Activated T-helper 1 cell treated with anti-CD3 and anti-CD28 coated beads, Interleukin-2, amount 50 U/mL, for 16 hours (primary cell): ENCODE measurements at regions not wholly inside any gene's neighbourhood (a gene's known extent, or its start where the extent isn't known, plus 50 kb on each side); places are given as distances from the start of the nearest gene placed in this dataset.

ENCODE experiments used
- DNase-seq, 2 donors: peaks; one replicate each; pipeline ENCODE4 v3.0.0-alpha.2; 2020; ENCODE audit warnings: low read depth in 1 of 2, low spot score in 1 of 2

DNA sequence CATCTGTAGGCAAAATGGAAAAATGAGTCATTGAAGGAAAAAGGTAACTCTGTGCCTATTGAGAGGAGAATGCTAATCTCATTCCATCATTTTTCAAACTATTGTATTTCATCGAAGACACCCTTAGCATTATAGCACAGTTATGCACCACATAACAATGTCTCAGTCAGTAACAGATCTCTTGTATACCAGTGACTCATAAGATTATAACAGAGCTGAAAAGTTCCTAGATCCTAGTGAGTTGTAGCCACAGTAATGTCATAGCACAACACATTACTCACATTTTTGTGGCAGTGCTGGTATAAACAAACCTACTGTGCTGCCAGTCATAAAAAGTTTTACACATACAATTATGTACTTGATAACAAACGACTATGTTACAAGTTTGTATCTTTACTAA lies 1077.6 kb downstream of the DIAPH3 start:
- no peak for DNase-seq

DNA sequence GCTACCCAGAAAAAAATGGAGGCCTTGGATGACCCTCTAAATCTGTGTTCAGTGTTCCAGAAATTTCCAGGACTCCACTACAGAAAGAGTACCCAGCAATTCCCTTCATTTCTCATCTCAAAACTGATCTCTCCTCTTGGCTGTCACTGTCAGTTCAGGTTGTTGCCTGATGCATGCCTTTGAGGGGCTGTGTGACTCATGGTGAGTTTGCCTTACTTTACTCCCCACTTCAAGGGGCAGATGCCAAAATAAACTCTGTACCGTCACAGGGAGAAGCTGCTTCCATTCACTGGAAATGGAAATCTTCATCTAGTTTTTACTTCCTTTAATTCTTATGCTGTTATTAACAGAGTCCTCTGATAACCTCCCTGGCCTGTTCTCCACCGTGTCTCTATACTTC lies 1075.0 kb downstream of the DIAPH3 start:
- DNase-seq, result no peak

DNA sequence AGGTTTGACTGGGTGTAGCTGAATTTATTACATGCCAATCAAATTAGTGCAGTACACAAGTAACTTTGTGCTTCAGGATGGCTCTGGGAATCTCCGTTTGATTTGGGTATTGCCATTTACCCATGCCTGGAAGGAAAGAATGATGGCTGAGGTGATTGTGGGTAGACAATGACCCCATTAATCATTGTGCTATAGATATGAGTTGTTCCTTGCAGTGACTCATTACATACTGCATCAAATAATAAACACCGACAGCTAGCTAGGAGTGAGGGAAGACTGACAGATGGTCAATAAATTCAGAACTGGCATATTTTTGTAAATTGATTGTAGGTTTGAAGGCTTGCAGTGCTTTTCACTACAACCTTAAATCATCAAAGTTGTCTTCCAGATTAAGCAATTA lies 1069.5 kb downstream of the DIAPH3 start:
- no peak for DNase-seq

DNA sequence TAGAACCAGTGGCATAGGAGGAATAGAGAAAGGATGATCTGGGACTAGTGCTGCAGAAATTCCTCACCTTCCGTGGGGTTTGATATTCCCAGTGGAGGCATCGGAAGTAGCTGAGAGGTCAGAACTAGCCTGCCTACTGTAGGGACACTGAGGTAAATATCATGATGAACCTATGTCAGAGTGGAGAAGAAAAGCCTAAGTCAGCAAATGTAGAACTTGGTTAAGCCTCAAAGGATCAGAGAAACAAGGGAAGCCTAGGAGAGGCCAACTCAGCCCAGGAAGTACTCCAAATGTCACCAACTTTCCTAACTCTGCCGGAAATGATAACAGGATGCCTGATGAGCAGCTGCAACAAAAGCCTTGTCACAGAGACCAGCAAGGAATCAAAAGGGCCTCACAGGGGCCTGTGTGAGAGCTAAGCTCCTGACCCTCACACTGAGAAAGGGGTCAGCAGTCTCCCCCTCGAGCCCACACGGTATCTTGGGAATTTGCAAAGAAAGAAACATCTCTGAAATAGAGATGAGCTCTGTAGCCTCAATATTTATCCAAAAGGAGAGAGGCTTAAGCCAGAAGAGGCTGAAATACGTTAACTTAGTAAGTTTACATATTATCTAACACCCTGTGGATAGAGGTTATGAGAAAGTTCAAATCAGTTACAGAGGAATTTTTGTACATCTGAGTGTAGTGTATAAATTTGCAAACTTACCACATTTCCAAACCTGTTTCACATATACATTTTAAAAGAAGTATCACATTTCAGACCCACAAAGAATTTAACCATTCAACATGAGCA lies 1064.3 kb downstream of the DIAPH3 start:
- no peak for DNase-seq

DNA sequence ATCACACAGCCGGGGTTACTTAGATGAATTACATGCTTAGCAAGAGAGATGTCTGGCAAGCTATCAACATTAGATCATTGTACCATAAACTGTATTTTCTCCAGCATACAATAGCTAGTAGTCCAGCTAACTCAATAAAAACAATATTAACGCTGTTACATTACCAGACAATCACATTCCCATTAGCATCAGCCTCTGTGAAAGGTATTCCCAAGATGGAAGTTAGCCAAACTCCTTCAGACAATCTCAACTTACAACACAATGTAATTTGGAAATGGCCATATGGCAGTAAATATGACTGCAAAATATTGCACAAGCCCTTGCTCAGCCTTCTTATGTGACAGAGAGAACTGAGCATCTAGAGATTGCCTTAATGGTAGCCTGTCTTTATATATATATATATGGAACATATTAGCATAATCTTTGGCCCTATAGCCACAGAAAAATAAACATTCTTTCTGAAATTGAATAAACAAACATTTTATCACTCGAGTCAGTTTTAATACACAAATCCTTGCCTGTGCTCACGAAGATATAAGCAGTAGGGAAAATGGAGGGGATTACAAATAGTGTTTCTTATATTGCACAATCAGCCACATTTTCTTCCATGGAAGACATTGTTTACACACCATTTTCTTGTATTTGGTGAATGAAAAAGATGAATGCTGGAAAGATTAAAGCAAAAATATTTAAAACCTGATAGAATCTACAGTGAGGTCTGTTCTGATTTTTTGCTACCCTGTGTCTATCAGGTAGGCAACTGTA lies 1060.5 kb downstream of the DIAPH3 start:
- DNase-seq, result no peak

DNA sequence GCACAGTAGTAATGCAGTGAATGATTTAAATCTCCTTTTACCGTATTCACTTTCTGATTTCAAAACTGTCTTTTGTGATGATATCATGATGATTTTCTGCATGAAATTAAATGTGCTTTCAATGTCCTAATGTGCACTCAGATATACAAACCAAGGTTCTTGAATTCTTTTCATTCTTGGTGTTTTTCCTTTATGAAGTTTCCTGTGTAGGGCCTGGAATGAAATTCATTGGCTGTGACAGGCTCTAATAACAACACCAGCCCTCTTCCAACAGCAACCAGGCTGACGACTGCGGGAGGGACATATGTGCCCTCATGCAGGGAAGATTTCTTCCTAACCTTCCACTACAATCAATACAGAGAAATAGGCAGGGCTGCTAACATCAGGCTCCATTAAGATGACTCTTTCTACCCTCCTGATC lies 1052.0 kb downstream of the DIAPH3 start:
- DNase-seq, result no peak

DNA sequence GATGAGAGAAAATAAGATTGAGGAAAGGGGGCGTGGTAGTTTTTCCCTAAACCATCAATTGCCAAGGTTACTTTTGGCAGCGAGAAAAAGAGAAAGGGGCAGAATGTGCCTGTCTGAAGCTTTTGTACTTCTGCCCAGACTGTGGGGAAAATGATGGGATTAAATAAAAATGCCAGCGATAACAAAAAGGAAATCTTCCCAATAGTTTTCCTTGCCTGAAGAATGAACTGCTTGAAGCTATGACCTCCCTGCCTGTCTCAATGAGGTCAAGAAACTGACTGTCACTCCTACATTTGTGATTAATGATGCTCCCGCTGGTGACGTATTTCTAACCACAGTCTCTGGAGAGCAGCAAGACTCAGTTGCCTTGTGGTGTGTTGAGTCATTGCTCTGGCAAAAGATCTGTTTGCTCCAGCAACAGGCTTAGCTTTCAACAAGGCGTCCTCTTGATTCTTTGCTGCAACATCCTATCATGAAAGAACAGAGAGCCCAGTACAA lies 1051.5 kb downstream of the DIAPH3 start:
- no peak for DNase-seq

DNA sequence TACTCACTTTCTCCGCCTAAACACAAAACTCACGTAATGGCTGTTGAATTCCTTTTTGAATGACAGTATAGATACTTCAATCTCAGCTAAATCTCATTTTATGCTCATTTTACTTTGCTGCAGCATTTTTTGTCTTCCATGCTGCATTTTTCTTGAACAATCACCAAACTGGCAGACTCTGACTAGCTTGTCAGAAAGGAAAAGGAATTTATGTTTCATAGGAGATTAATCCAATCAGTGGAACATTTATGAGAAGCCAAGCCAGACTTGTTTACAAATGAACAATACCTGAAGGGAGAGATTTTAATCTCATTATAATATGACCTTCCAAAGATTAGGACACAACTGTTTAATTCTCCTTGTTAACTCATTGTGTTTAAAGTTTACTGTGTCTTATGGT lies 1044.3 kb downstream of the DIAPH3 start:
- DNase-seq, result no peak

DNA sequence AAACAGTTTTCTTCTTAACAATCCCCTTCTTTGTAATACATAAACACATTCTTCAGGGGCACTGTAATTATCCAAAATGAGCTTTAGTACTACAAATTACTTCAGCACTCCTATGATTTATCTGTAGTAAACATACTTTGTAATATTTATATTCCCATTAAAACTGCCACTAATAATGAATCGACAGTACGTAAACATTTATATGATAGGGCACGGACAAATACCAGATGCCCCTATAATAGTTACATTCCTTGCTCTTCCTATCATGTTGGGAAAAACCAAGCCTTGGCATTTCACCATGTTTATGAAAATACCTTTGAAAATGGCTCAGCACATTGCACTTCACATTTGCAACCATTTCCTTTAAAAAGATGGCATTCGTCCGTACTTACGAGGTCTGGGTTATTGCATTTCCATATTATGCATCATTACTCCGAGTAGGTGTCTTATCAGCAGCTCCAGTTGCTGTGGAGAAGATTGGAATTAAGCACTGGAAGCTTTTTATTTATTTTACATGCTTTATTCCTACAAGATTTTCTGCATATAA lies 1043.4 kb downstream of the DIAPH3 start:
- no peak for DNase-seq

DNA sequence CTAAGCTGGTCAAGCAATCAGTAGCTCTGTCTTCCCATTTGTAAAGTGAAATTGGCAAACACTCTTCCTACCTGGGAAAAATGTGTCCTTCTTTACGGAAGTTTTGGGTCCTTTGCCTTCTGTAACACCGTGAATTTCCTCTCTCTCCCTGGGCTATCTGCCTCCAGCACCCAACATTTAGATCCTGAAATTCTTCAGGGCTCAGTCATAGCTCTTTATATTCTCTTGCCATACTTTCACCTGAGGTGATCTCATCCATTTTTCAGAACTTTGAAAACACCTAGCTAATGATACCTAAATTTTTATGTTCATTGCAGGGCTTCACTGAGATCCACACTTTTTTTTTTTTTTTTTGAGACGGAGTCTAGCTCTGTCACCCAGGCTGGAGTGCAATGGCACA lies 1042.2 kb downstream of the DIAPH3 start:
- DNase-seq, result no peak

DNA sequence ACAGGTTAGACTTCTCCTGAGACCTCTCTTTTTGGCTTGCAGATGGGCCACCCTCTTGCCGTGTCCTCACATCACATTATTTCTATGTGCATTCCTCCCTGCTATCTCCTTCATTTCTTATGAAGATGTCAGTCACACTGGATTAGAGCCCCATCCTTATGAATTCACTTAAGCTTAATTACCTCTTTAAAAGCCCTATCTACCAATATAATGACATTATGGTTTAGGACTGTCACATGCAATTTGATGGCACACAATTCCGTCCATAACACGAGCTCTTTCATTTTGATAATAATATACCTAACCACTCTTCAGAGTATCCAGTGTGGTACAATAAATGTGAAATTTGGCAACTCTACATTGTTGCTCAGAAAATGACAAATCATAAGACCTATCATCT lies 1037.3 kb downstream of the DIAPH3 start:
- DNase-seq, result no peak

DNA sequence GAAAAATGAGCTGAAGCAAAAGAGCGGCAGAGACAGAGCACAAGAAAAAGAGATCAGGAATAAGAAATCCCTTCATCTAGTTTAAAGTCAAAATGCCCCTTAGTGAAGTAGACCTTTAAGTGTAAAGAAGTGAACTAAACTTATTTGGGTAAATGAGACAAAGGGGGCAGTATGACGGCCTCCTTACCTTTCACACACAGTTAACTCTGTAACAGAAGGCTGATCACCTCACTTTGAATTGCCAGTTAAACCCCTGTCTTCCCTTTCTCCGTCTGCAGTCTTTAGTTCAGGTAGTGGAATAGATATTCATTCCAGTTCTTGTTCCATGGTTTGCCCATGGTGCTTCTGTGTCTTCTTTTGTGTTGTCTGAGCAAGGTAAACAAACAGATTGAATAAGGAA lies 1029.8 kb downstream of the DIAPH3 start:
- DNase-seq, result no peak

DNA sequence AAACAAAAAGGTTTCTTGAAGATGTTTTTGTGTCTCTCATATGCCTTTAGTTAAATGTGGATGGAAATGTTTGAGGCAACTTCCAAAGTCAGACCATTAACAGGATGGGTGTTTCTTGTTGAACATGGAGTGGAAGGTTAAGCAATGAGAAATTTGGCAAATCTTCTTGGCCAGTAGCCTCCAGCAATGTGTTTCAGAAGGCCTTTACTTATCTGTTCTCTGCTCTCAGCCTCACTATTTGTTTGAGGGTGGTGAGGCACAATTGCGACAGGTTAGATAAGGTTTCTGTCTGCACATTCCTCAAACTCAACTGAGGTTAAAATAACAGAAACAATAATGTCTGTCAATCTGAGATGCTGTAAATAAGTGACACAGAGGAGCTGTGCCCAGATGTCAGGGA lies 1019.0 kb downstream of the DIAPH3 start:
- no peak for DNase-seq

DNA sequence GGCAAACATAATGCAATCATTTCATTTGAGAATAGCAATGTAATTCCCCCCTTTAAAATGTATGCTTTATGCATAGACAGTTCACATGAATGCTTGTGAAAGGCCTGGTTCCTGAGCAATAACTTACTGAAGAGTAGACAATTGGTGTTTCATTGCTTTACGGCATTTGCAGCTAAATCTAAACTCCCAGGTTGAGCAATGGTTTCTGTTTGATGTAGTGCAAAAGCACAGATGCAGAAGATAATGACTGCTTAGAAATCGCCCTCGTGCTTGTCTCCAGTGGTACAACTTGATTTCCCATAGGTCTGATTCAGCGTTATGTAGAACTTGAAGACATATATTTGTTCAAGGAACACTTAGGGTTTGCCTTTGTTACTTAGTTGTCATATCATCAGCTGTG lies 1018.3 kb downstream of the DIAPH3 start:
- no peak for DNase-seq

DNA sequence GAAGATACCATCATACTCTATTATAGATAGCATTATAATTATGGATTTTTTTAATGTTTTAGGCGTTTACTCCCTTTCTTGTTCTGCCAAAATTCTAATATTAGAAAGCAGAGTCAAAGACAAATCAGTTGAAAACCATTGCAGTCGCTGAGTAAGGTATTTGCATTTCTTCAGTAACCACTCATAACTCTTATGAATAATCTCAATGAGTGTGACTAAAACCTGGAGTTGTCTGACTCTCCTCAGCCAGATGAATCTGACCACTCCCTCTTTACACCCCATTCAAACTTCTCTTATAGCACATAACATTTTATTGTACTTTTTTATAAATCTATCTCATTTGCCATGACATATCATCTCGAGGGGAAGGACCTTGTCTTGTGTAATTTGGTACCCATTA lies 1006.5 kb downstream of the DIAPH3 start:
- DNase-seq, result no peak

DNA sequence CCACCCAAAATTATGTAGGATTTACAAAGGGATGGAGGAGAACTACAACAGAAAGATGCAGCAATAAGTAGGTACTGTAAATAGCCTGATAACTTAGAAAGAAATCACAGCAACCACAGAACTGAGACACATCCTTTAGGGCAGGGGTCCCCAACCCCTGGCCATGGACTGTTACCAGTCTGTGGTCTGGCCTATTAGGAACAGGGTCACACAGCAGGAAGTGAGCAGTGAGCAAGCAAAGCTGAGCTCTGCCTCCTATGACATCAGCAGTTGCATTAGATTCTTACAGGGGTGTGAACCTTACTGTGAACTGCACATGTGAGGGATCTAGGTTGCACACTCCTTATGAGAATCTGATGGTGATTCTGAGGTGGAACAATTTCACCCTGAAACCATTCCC lies 997.6 kb downstream of the DIAPH3 start:
- DNase-seq, result no peak

DNA sequence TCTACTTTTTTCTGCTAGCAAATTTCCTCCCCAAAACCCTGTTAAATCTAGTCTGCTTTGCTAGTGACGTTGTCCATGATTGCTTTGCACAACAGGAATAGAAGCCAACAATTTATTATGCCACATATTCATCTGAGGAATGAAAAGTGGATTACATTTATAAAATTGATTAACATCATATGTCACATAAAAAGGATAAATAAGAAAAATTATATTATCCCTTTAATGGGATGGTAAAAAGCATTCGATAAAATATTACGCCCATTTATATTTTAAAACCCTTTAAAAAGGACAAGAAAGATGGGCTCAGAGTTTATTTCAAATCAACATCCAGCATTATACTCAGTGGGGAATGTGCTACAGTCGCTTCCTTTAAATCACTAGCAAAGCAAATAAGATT lies 991.7 kb downstream of the DIAPH3 start:
- DNase-seq, result no peak

DNA sequence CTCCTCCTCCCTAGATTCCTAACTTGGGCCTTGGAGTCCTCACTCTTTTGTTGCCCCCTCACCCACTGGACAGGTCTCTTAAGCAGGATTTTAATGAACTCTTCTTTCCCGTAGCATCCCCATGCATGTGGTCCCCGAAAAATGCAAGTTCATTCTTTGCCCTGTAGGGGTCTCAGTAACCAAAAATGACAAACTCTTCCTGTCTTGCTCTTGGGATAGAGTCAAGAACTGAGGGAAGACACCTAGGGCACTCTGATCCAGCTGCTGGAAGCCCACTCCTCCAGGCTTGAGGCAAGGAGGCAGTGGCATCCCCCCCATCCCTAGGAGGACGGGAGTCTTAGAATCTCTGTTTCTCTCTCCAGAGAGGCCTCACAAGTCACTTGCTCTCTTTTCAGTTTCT lies 987.0 kb downstream of the DIAPH3 start:
- no peak for DNase-seq

DNA sequence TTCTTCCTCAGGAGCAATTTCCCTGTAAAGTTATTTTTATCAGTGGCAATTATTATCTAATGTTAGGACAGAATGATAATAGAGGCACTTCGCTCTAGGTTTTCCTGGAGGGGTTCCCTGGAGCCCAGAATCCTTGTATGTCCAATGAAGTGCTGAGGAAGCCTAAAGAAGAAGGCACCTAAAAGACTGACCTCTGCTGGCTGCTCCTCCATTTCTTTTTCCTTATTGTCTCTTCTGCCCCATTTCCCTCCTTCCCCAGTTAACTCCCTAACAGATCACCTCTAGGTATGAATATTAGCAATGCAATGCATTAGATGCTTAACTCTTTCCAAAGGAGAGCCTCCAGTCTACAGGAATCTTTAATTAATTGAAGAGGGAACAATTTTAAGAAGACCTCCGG lies 985.4 kb downstream of the DIAPH3 start:
- DNase-seq, result no peak

DNA sequence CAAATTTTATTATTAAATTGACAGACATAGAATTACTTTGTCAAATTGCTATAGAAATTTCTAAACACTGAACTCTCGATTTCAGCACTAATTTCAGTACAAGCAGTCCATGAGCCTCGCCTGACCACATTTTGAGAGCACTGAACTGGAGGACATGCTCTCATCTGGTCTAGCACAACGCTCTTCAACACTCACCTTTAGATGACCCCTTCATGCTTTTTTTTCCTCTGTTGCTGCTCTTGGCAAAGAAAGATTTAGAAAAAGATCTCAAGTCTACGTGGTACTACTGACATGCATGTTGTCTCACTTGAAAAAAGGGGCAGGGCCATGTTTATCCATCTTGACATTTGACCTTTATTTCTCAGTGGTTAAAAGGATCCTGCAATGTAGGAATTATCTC lies 981.5 kb downstream of the DIAPH3 start:
- no peak for DNase-seq

DNA sequence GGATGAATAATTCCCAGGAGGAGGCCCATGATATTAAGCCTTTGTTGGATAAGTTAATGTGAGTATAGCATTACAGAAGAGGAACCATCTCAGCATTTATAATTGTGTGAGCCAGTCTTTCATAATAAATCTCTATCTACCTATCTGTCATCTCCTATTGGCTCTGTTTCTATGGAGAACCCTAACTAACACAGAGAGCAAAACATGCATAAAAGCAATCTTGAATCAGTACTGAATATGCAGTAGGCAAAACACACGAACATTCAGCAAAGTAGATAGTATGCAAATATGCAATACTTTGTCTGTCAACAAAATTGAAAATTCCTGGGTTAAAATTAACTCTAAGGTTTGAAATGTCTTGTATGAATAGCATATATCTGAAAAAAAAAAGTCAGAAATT lies 966.3 kb downstream of the DIAPH3 start:
- no peak for DNase-seq

DNA sequence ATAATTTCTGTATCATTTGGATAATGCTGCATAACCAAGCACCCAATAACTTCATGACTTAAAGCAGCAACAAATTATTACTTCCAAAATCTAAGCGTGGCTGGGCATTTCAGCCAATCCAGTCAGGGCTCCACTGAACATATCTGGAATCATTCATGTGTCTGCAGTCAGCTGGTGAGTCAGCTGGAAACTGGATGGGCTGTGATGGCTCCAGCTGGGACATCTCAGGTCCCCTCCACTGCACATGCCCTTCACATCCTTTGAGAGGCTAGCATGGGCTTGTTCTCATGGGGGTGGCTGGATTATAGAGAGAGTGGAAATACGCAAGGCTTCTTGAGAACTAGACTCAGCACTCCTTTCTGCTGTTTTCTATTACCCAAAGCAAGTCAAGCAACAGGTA lies 961.9 kb downstream of the DIAPH3 start:
- no peak for DNase-seq
